Left ventricle myocardium inferior (tissue), 1 donor: ENCODE measurements at regions not wholly inside any gene's neighbourhood (a gene's known extent, or its start where the extent isn't known, plus 50 kb on each side); places are given as distances from the start of the nearest gene placed in this dataset.

ENCODE experiments used
- DNase-seq: peaks from one replicate; pipeline ENCODE4 v3.0.0-alpha.2; 2020
- H3K27ac ChIP-seq: fragments of 200-600 bp; replicated peaks from 2 replicates; pipeline ENCODE4 v1.8.0; 2021
- H3K27me3 ChIP-seq: fragments of 200-600 bp; 2 replicates; pipeline ENCODE4 v1.8.0; 2021; ENCODE audit warnings: low read depth
- H3K36me3 ChIP-seq: fragments of 200-600 bp; 2 replicates; pipeline ENCODE4 v1.8.0; 2021
- H3K4me1 ChIP-seq: fragments of 200-600 bp; 2 replicates; pipeline ENCODE4 v1.8.0; 2021
- H3K4me3 ChIP-seq: fragments of 200-600 bp; 2 replicates; pipeline ENCODE4 v1.8.0; 2021; ENCODE audit warnings: mild to moderate bottlenecking, moderate library complexity
- H3K9me3 ChIP-seq: fragments of 200-600 bp; replicated peaks from 2 replicates; pipeline ENCODE4 v1.8.0; 2021
- intact Hi-C: fragments of 100-400 bp; cut with micrococcal nuclease; formaldehyde crosslinking; loops from one replicate; pipeline ENCODE4 v1.11.0; 2022
- TF ChIP-seq, protein P1 (sequence below): fragments of 200-600 bp; IDR thresholded peaks from 2 replicates; pipeline ENCODE4 v1.8.0; 2021; ENCODE audit warnings: antibody characterized with exemption, mild to moderate bottlenecking, borderline replicate concordance
- donor health status: DM: no; HTN: yes; CAD: no; lungs with severe emphysema.

DNA sequence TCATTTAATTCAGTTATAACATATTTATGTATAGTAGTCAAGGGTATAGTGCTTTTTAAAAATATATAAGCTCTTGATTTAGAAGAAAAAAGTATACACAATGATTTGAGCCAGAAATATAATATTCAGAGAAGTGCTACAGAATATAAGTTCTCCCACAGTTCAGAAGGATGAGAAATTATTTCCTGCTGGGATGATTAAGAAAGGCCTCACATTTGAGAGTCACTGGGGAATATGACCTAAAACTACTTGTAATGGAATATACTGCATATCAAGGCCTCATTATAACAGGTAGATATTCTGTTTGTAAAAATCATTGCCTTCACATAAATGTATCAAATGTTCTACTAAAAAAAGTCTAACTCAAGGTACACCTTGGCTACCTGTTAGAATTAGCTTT lies 203.5 kb downstream of the MBD2 start:
- H3K27me3 ChIP-seq, result no peaks in the 10 kb centered on the region
- DNase-seq, result no peak
- no peak overlapping the region for H3K4me3 ChIP-seq
- no peak overlapping the region for H3K27ac ChIP-seq
- TF ChIP-seq, protein P1, sequence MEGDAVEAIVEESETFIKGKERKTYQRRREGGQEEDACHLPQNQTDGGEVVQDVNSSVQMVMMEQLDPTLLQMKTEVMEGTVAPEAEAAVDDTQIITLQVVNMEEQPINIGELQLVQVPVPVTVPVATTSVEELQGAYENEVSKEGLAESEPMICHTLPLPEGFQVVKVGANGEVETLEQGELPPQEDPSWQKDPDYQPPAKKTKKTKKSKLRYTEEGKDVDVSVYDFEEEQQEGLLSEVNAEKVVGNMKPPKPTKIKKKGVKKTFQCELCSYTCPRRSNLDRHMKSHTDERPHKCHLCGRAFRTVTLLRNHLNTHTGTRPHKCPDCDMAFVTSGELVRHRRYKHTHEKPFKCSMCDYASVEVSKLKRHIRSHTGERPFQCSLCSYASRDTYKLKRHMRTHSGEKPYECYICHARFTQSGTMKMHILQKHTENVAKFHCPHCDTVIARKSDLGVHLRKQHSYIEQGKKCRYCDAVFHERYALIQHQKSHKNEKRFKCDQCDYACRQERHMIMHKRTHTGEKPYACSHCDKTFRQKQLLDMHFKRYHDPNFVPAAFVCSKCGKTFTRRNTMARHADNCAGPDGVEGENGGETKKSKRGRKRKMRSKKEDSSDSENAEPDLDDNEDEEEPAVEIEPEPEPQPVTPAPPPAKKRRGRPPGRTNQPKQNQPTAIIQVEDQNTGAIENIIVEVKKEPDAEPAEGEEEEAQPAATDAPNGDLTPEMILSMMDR, result no peak
- H3K9me3 ChIP-seq, result no peaks in the 10 kb centered on the region
- H3K4me1 ChIP-seq, result no peaks in the 10 kb centered on the region
- no peaks in the 10 kb centered on the region for H3K36me3 ChIP-seq
- intact Hi-C loops, result no loop called here

DNA sequence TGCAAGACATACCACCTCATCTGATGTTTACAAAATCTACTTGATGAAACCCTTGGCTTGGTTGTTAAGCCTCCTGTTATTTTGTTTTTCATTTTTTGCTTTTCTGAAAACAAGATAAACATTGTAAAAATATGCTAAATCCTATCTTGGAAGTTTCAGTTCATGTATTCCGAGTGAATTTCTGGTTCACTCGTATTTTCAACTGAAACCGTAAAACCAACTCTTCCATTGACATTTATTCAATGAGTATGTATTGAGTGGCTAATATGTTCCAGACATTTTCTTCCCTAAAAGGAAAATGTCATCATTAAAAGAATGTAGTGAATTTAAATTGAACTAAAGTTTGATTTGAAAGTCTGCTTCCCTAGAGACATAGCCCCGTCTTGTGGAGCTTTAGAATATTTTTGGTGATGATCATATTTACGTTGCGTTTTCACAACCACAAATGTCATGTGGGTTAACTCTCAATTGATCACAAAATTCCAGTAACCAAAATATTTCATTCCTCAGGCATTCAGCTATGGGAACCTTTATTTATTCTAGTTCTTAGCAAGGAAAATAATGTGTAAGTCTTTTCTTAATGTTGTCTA lies 204.2 kb downstream of the MBD2 start:
- no peak for DNase-seq
- no peaks in the 10 kb centered on the region for H3K9me3 ChIP-seq
- TF ChIP-seq, protein P1, result no peak
- H3K36me3 ChIP-seq, result no peaks in the 10 kb centered on the region
- H3K4me3 ChIP-seq, result no peak overlapping the region
- no peak overlapping the region for H3K27ac ChIP-seq
- intact Hi-C loops, result no loop called here
- H3K27me3 ChIP-seq, result no peaks in the 10 kb centered on the region
- no peaks in the 10 kb centered on the region for H3K4me1 ChIP-seq

DNA sequence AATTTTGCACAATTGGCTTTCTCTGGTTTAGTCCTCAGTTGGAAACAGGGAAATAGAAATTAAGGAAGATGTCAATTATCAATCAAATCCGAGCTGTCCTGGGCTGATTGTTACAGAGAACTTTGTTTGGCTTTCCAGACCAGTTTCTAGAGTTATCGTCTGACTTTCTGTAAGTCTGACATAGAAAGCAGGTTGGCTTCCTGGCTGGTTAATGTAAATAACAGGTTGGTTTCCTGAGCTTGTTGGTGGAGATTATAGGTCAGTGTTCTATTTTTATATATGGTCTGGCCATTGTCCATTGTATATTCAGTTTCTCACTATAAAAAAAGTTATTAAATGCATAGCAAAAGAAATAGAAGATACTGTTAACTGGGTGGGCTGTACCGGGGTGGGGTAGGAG lies 204.8 kb downstream of the MBD2 start:
- TF ChIP-seq, protein P1, result no peak
- Histone ChIP-seq H3K9me3 (no peaks in the 10 kb centered on the region), H3K4me1 (no peaks in the 10 kb centered on the region), H3K27me3 (no peaks in the 10 kb centered on the region), H3K36me3 (no peaks in the 10 kb centered on the region), H3K4me3 (no peak overlapping the region), H3K27ac (no peak overlapping the region)
- intact Hi-C loops, result no loop called here
- no peak for DNase-seq

DNA sequence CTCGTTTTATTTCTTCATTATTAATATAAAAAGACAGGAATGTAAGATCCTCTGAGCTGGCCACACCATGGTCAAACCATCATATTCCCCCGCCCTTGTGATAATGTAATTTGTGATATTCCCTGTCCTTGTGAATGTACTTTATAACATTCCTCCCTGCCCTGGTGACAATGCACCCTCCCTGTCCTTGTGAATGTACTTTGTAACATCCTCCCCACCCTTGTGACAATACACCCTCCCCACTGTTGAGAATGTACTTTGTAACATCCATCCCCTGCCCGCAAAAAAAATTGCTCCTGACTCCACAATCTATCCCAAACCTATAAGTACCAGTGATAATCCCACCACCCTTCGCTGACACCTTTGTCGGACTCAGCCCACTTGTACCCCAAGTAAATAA lies 211.0 kb downstream of the MBD2 start:
- H3K27ac ChIP-seq, result no peak overlapping the region
- H3K27me3 ChIP-seq, result no peaks in the 10 kb centered on the region
- intact Hi-C loops, result no loop called here
- no peak for DNase-seq
- no peaks in the 10 kb centered on the region for H3K36me3 ChIP-seq
- no peak overlapping the region for H3K4me3 ChIP-seq
- H3K9me3 ChIP-seq, result no peaks in the 10 kb centered on the region
- no peaks in the 10 kb centered on the region for H3K4me1 ChIP-seq
- TF ChIP-seq, protein P1, result no peak

DNA sequence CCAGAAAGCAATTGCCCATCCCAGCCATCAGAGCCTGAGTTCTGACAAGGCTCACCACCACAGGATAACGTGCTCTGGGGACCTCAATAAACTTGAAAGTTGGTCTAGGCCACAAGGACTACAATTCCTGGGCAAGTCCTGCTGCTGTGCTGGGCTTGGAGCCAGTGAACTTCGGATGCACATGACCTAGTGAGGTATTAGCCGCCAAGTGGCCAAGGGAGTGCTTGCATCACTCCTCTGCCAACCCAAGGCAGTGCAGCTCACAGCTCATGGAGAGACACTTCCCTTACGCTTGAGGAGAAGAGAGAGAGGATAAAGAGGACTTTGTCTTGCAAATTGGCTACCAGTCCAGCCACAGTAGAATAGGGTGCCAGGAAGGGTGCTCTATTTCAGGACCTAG lies 219.6 kb downstream of the MBD2 start:
- TF ChIP-seq, protein P1, result no peak
- Histone ChIP-seq H3K27me3 (no peaks in the 10 kb centered on the region), H3K9me3 (peaks cover 8% of the 10 kb centered on the region), H3K4me3 (no peak overlapping the region), H3K4me1 (no peaks in the 10 kb centered on the region), H3K36me3 (no peaks in the 10 kb centered on the region), H3K27ac (no peak overlapping the region)
- intact Hi-C loops, result no loop called here
- no peak for DNase-seq
